HG03103 (cell line): ENCODE measurements at regions not wholly inside any gene's neighbourhood (a gene's known extent, or its start where the extent isn't known, plus 50 kb on each side); places are given as distances from the start of the nearest gene placed in this dataset.
A peak's percentile ranks its signal among the peaks of the same experiment; 100 is the strongest.
"Not testable (repeated sequence)": the region's sequence is repeated elsewhere in the genome, so short reads cannot be mapped to it uniquely, and the experiment has no call there.

Experiments
- ATAC-seq: cut with Tn5 transposase; IDR thresholded peaks from one replicate; pipeline ENCODE4 v1.9.1; 2021; ENCODE audit warnings: low read depth; ENCODE audit not compliant: unreplicated experiment

GRCh38 chr9:71286146-71286545 lies 164.7 kb upstream of the TRPM3 start:
- ATAC-seq, result no peak

GRCh38 chr9:71285191-71285656 lies 163.8 kb upstream of the TRPM3 start:
- peak; percentile 86 for ATAC-seq

GRCh38 chr9:71282116-71282515 lies 160.7 kb upstream of the TRPM3 start:
- not testable (repeated sequence) for ATAC-seq

- no peak for ATAC-seq
These were observed 157.8 kb upstream of the TRPM3 start for GRCh38 chr9:71279151-71279739.

GRCh38 chr9:71273613-71274012 lies 152.2 kb upstream of the TRPM3 start:
- ATAC-seq, result no peak

GRCh38 chr9:71271602-71272001 lies 150.2 kb upstream of the TRPM3 start:
- ATAC-seq, result no peak

- no peak for ATAC-seq
These were observed 149.1 kb upstream of the TRPM3 start for GRCh38 chr9:71270554-71270953.

GRCh38 chr9:71269859-71270258 lies 148.4 kb upstream of the TRPM3 start:
- ATAC-seq, result no peak

GRCh38 chr9:71268871-71269635 lies 147.6 kb upstream of the TRPM3 start:
- no peak for ATAC-seq

GRCh38 chr9:71263451-71263850 lies 142.0 kb upstream of the TRPM3 start:
- no peak for ATAC-seq

- ATAC-seq, result not testable (repeated sequence)
These were observed 139.0 kb upstream of the TRPM3 start for GRCh38 chr9:71260419-71260818.

GRCh38 chr9:71254592-71255277 lies 133.3 kb upstream of the TRPM3 start:
- no peak for ATAC-seq

- no peak for ATAC-seq
These were observed 131.6 kb upstream of the TRPM3 start for GRCh38 chr9:71253011-71253410.

GRCh38 chr9:71250581-71250980 lies 129.2 kb upstream of the TRPM3 start:
- ATAC-seq, result no peak

- ATAC-seq, result peak; percentile 95
These were observed 128.4 kb upstream of the TRPM3 start for GRCh38 chr9:71249729-71250317.

- no peak for ATAC-seq
These were observed 124.2 kb upstream of the TRPM3 start for GRCh38 chr9:71245651-71246050.

GRCh38 chr9:71243951-71244350 lies 122.5 kb upstream of the TRPM3 start:
- ATAC-seq, result no peak

- no peak for ATAC-seq
These were observed 120.7 kb upstream of the TRPM3 start for GRCh38 chr9:71242081-71242480.

- ATAC-seq, result no peak
These were observed 115.6 kb upstream of the TRPM3 start for GRCh38 chr9:71237051-71237450.

- ATAC-seq, result no peak
These were observed 112.2 kb upstream of the TRPM3 start for GRCh38 chr9:71233646-71234045.

- no peak for ATAC-seq
These were observed 102.6 kb upstream of the TRPM3 start for GRCh38 chr9:71223953-71224538.
